ENCODE measurements at regions not wholly inside any gene's neighbourhood (a gene's known extent, or its start where the extent isn't known, plus 50 kb on each side); places are given as distances from the start of the nearest gene placed in this dataset.

GRCh38 chr3:59254976-59255375 is 205.2 kb upstream of the CFAP20DC start:
- no peak overlapping the region for H3K4me2 ChIP-seq (ENCODE audit: low read depth, low read length)

GRCh38 chr3:59254433-59254832 is 204.6 kb upstream of the CFAP20DC start:
- TF ChIP-seq CTCF (IDR thresholded peaks at IDR 0.05; ENCODE audit: low read length) (no peak), EZH2 (optimal IDR thresholded peaks at IDR 0.05; ENCODE audit: low read depth, low read length) (no peak), EZH2phosphoT487 (IDR thresholded peaks at IDR 0.05; ENCODE audit: low read length) (no peak)
- Histone ChIP-seq H3K4me2 (ENCODE audit: low read depth, low read length) (no peak overlapping the region), H3K27me3 (replicated peaks; ENCODE audit: insufficient read depth, low read length) (no peaks in the 10 kb centered on the region), H3K9me2 (replicated peaks; ENCODE audit: insufficient read depth, low read length) (no peaks in the 10 kb centered on the region), H3K36me3 (replicated peaks; ENCODE audit: insufficient read depth, low read length) (no peaks in the 10 kb centered on the region), H2AFZ (ENCODE audit: low read length) (no peak overlapping the region), H3K27ac (ENCODE audit: low read length) (no peak overlapping the region), H3K4me1 (ENCODE audit: low read length) (no peaks in the 10 kb centered on the region), H3K79me2 (ENCODE audit: low read length) (no peaks in the 10 kb centered on the region), H3K9ac (ENCODE audit: low read length) (no peak overlapping the region), H3K4me3 (ENCODE audit: low read length) (no peak overlapping the region), H3K9me3 (replicated peaks; ENCODE audit: insufficient read depth, low read length) (no peaks in the 10 kb centered on the region), H4K20me1 (ENCODE audit: insufficient read depth, low read length) (no peaks in the 10 kb centered on the region), H3F3A (ENCODE audit: insufficient read depth, low read length) (no peaks in the 10 kb centered on the region)
- DNase-seq: no peak

More at GRCh38 chr3:59254976-59255375, 205.2 kb upstream of the CFAP20DC start:
- H3K9ac ChIP-seq (ENCODE audit: low read length): no peak overlapping the region
- H2AFZ ChIP-seq (ENCODE audit: low read length): no peak overlapping the region
- H3K79me2 ChIP-seq (ENCODE audit: low read length): no peaks in the 10 kb centered on the region
- no peaks in the 10 kb centered on the region for H3K9me2 ChIP-seq (replicated peaks; ENCODE audit: insufficient read depth, low read length)
- no peak overlapping the region for H3K4me3 ChIP-seq (ENCODE audit: low read length)
- no peaks in the 10 kb centered on the region for H3K36me3 ChIP-seq (replicated peaks; ENCODE audit: insufficient read depth, low read length)
- H3K4me1 ChIP-seq (ENCODE audit: low read length): no peaks in the 10 kb centered on the region
- no peaks in the 10 kb centered on the region for H3F3A ChIP-seq (ENCODE audit: insufficient read depth, low read length)
- TF ChIP-seq EZH2 (optimal IDR thresholded peaks at IDR 0.05; ENCODE audit: low read depth, low read length) (no peak), CTCF (IDR thresholded peaks at IDR 0.05; ENCODE audit: low read length) (no peak), EZH2phosphoT487 (IDR thresholded peaks at IDR 0.05; ENCODE audit: low read length) (no peak)
- no peaks in the 10 kb centered on the region for H3K9me3 ChIP-seq (replicated peaks; ENCODE audit: insufficient read depth, low read length)
- H3K27me3 ChIP-seq (replicated peaks; ENCODE audit: insufficient read depth, low read length): no peaks in the 10 kb centered on the region
- no peak for DNase-seq
- H3K27ac ChIP-seq (ENCODE audit: low read length): no peak overlapping the region
- no peaks in the 10 kb centered on the region for H4K20me1 ChIP-seq (ENCODE audit: insufficient read depth, low read length)

- Histone ChIP-seq H3K4me1 (ENCODE audit: low read length) (no peaks in the 10 kb centered on the region), H3K27ac (ENCODE audit: low read length) (no peak overlapping the region)
Observed at GRCh38 chr3:59253523-59253922, 203.7 kb upstream of the CFAP20DC start.

More at GRCh38 chr3:59253523-59253922, 203.7 kb upstream of the CFAP20DC start:
- no peaks in the 10 kb centered on the region for H4K20me1 ChIP-seq (ENCODE audit: insufficient read depth, low read length)
- no peak overlapping the region for H3K4me2 ChIP-seq (ENCODE audit: low read depth, low read length)
- H3K79me2 ChIP-seq (ENCODE audit: low read length): no peaks in the 10 kb centered on the region
- H3K27me3 ChIP-seq (replicated peaks; ENCODE audit: insufficient read depth, low read length): no peaks in the 10 kb centered on the region
- no peaks in the 10 kb centered on the region for H3K36me3 ChIP-seq (replicated peaks; ENCODE audit: insufficient read depth, low read length)
- H3K9me3 ChIP-seq (replicated peaks; ENCODE audit: insufficient read depth, low read length): no peaks in the 10 kb centered on the region
- H2AFZ ChIP-seq (ENCODE audit: low read length): no peak overlapping the region
- no peak for DNase-seq
- H3K9me2 ChIP-seq (replicated peaks; ENCODE audit: insufficient read depth, low read length): no peaks in the 10 kb centered on the region
- H3F3A ChIP-seq (ENCODE audit: insufficient read depth, low read length): no peaks in the 10 kb centered on the region
- H3K9ac ChIP-seq (ENCODE audit: low read length): no peak overlapping the region
- no peak overlapping the region for H3K4me3 ChIP-seq (ENCODE audit: low read length)
- TF ChIP-seq EZH2 (optimal IDR thresholded peaks at IDR 0.05; ENCODE audit: low read depth, low read length): no peak
- no peak for TF ChIP-seq CTCF (IDR thresholded peaks at IDR 0.05; ENCODE audit: low read length)
- no peak for TF ChIP-seq EZH2phosphoT487 (IDR thresholded peaks at IDR 0.05; ENCODE audit: low read length)

All from MM.1S (cell line).